Esophagus squamous epithelium (tissue), 4 donors: ENCODE measurements at regions not wholly inside any gene's neighbourhood (a gene's known extent, or its start where the extent isn't known, plus 50 kb on each side); places are given as distances from the start of the nearest gene placed in this dataset.

ENCODE experiments used
- CTCF ChIP-seq, 6 experiments: fragments of 450-650 bp in 4 of 6; fragments of 200-600 bp in 2 of 6; sonication (generic) in 2 of 6; IDR thresholded peaks; one replicate each; pipeline ENCODE4 v1.5.1; 2016 to 2019; ENCODE audit warnings: antibody characterized with exemption in 6 of 6, mild to moderate bottlenecking in 4 of 6, moderate library complexity in 4 of 6
- POLR2A ChIP-seq, 4 donors: fragments of 450-650 bp; IDR thresholded peaks; one replicate each; pipeline ENCODE4 v1.6.1; 2017; ENCODE audit warnings: antibody characterized with exemption in 4 of 4, mild to moderate bottlenecking in 4 of 4, moderate library complexity in 3 of 4

DNA sequence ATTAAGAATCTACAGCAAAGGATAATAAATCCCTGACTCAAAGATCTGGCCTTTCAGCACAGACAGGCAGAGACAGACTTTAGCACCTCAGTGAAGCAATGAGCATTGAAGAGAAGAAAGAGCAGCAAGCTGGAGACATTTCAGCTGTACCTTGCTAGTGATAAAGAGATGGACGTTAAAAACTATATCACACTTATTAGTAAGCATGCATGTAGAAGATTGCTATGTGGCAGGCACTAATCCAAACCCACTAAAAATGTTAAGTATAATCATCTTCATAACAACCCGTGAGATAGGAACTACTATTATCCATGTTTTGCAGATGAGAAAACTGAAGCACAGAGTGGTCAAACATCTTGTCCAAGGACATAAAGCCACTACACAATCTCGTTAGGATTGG is 1538.3 kb upstream of the FLRT2 start:
- TF ChIP-seq CTCF (IDR thresholded peaks at IDR 0.05) (no peak), POLR2A (IDR thresholded peaks at IDR 0.05) (no peak)
